Activated T-cell treated with anti-CD3 and anti-CD28 coated beads, Interleukin-2, amount 50 U/mL, for 24 hours (primary cell): ENCODE measurements at regions not wholly inside any gene's neighbourhood (a gene's known extent, or its start where the extent isn't known, plus 50 kb on each side); places are given as distances from the start of the nearest gene placed in this dataset.
"Not testable (repeated sequence)": the region's sequence is repeated elsewhere in the genome, so short reads cannot be mapped to it uniquely, and the experiment has no call there.

ENCODE experiments used
- DNase-seq: peaks from one replicate; pipeline ENCODE4 v3.0.0-alpha.2; 2020
- H3K27ac Mint-ChIP-seq: 2 replicates; pipeline ENCODE4 v1.8.0; 2020; ENCODE audit warnings: mild to moderate bottlenecking, mixed read lengths
- H3K27me3 Mint-ChIP-seq: 2 replicates; pipeline ENCODE4 v1.8.0; 2020; ENCODE audit warnings: mixed read lengths
- H3K36me3 Mint-ChIP-seq: 2 replicates; pipeline ENCODE4 v1.8.0; 2020; ENCODE audit warnings: low read depth, mixed read lengths
- H3K4me1 Mint-ChIP-seq: 2 replicates; pipeline ENCODE4 v1.8.0; 2020; ENCODE audit warnings: low read depth, mixed read lengths
- H3K4me3 Mint-ChIP-seq: 2 replicates; pipeline ENCODE4 v1.8.0; 2020; ENCODE audit warnings: mild to moderate bottlenecking, moderate library complexity, mixed read lengths
- H3K9me3 Mint-ChIP-seq: 2 replicates; pipeline ENCODE4 v1.8.0; 2020; ENCODE audit warnings: mixed read lengths

- no peaks in the 10 kb centered on the region for H3K36me3 Mint-ChIP-seq
- no peak for DNase-seq
- no peak overlapping the region for H3K27ac Mint-ChIP-seq
- no peak overlapping the region for H3K4me3 Mint-ChIP-seq
- no peaks in the 10 kb centered on the region for H3K9me3 Mint-ChIP-seq
- H3K27me3 Mint-ChIP-seq: peaks cover 4% of the 10 kb centered on the region
- peaks cover 9% of the 10 kb centered on the region for H3K4me1 Mint-ChIP-seq
Measured at GRCh38 chr10:4403638-4404252, 422.3 kb upstream of the AKR1E2 start.

GRCh38 chr10:4401080-4401479 is 424.9 kb upstream of the AKR1E2 start:
- H3K36me3 Mint-ChIP-seq, H3K4me1 Mint-ChIP-seq, H3K9me3 Mint-ChIP-seq, H3K27ac Mint-ChIP-seq, H3K4me3 Mint-ChIP-seq, DNase-seq, H3K27me3 Mint-ChIP-seq: not testable (repeated sequence)

GRCh38 chr10:4399556-4399955 is 426.5 kb upstream of the AKR1E2 start:
- no peak for DNase-seq
- Mint-ChIP-seq H3K36me3 (no peaks in the 10 kb centered on the region), H3K9me3 (no peaks in the 10 kb centered on the region), H3K27ac (no peak overlapping the region), H3K4me3 (no peak overlapping the region), H3K4me1 (no peaks in the 10 kb centered on the region), H3K27me3 (no peaks in the 10 kb centered on the region)

GRCh38 chr10:4398602-4399001 is 427.4 kb upstream of the AKR1E2 start:
- no peaks in the 10 kb centered on the region for H3K27me3 Mint-ChIP-seq
- H3K36me3 Mint-ChIP-seq: no peaks in the 10 kb centered on the region
- no peaks in the 10 kb centered on the region for H3K9me3 Mint-ChIP-seq
- H3K4me1 Mint-ChIP-seq: no peaks in the 10 kb centered on the region
- H3K4me3 Mint-ChIP-seq: no peak overlapping the region
- no peak for DNase-seq
- H3K27ac Mint-ChIP-seq: no peak overlapping the region

- Mint-ChIP-seq H3K9me3 (no peaks in the 10 kb centered on the region), H3K27ac (no peak overlapping the region), H3K36me3 (no peaks in the 10 kb centered on the region), H3K27me3 (no peaks in the 10 kb centered on the region), H3K4me3 (no peak overlapping the region), H3K4me1 (no peaks in the 10 kb centered on the region)
- DNase-seq: no peak
Measured at GRCh38 chr10:4397337-4397736, 428.7 kb upstream of the AKR1E2 start.

GRCh38 chr10:4396401-4397283 is 429.4 kb upstream of the AKR1E2 start:
- no peaks in the 10 kb centered on the region for H3K36me3 Mint-ChIP-seq
- no peak overlapping the region for H3K4me3 Mint-ChIP-seq
- no peak for DNase-seq
- H3K27ac Mint-ChIP-seq: no peak overlapping the region
- H3K4me1 Mint-ChIP-seq: no peaks in the 10 kb centered on the region
- H3K9me3 Mint-ChIP-seq: no peaks in the 10 kb centered on the region
- H3K27me3 Mint-ChIP-seq: peaks cover 2% of the 10 kb centered on the region

GRCh38 chr10:4395731-4396130 is 430.3 kb upstream of the AKR1E2 start:
- H3K27ac Mint-ChIP-seq: no peak overlapping the region
- H3K4me1 Mint-ChIP-seq: no peaks in the 10 kb centered on the region
- DNase-seq: no peak
- H3K9me3 Mint-ChIP-seq: no peaks in the 10 kb centered on the region
- H3K4me3 Mint-ChIP-seq: no peak overlapping the region
- no peaks in the 10 kb centered on the region for H3K36me3 Mint-ChIP-seq
- peaks cover 6% of the 10 kb centered on the region for H3K27me3 Mint-ChIP-seq

GRCh38 chr10:4394455-4394854 is 431.6 kb upstream of the AKR1E2 start:
- not testable (repeated sequence) for H3K4me3 Mint-ChIP-seq, H3K36me3 Mint-ChIP-seq, DNase-seq, H3K27ac Mint-ChIP-seq, H3K4me1 Mint-ChIP-seq, H3K9me3 Mint-ChIP-seq, H3K27me3 Mint-ChIP-seq

- H3K27me3 Mint-ChIP-seq: peaks cover 6% of the 10 kb centered on the region
- no peak for DNase-seq
- no peak overlapping the region for H3K27ac Mint-ChIP-seq
- H3K9me3 Mint-ChIP-seq: no peaks in the 10 kb centered on the region
- no peak overlapping the region for H3K4me3 Mint-ChIP-seq
- no peaks in the 10 kb centered on the region for H3K36me3 Mint-ChIP-seq
- H3K4me1 Mint-ChIP-seq: no peaks in the 10 kb centered on the region
Measured at GRCh38 chr10:4391683-4392082, 434.3 kb upstream of the AKR1E2 start.

- no peak for DNase-seq
- Mint-ChIP-seq H3K4me3 (no peak overlapping the region), H3K27me3 (peaks cover 10% of the 10 kb centered on the region), H3K27ac (no peak overlapping the region), H3K9me3 (no peaks in the 10 kb centered on the region), H3K36me3 (no peaks in the 10 kb centered on the region), H3K4me1 (no peaks in the 10 kb centered on the region)
Measured at GRCh38 chr10:4390219-4390618, 435.8 kb upstream of the AKR1E2 start.

GRCh38 chr10:4385231-4385870 is 440.7 kb upstream of the AKR1E2 start:
- DNase-seq: no peak
- peaks cover 16% of the 10 kb centered on the region for H3K27me3 Mint-ChIP-seq
- no peaks in the 10 kb centered on the region for H3K36me3 Mint-ChIP-seq
- H3K27ac Mint-ChIP-seq: no peak overlapping the region
- no peak overlapping the region for H3K4me3 Mint-ChIP-seq
- H3K9me3 Mint-ChIP-seq: no peaks in the 10 kb centered on the region
- H3K4me1 Mint-ChIP-seq: no peaks in the 10 kb centered on the region

- Mint-ChIP-seq H3K4me3 (no peak overlapping the region), H3K36me3 (no peaks in the 10 kb centered on the region), H3K4me1 (no peaks in the 10 kb centered on the region), H3K27me3 (peaks cover 16% of the 10 kb centered on the region), H3K27ac (no peak overlapping the region), H3K9me3 (no peaks in the 10 kb centered on the region)
- DNase-seq: no peak
Measured at GRCh38 chr10:4384245-4384644, 441.8 kb upstream of the AKR1E2 start.

GRCh38 chr10:4383651-4384098 is 442.3 kb upstream of the AKR1E2 start:
- Mint-ChIP-seq H3K36me3 (no peaks in the 10 kb centered on the region), H3K4me3 (no peak overlapping the region), H3K4me1 (no peaks in the 10 kb centered on the region), H3K27me3 (peaks cover 16% of the 10 kb centered on the region), H3K27ac (no peak overlapping the region), H3K9me3 (no peaks in the 10 kb centered on the region)
- DNase-seq: no peak

- Mint-ChIP-seq H3K27me3 (peaks cover 16% of the 10 kb centered on the region), H3K4me3 (no peak overlapping the region), H3K9me3 (no peaks in the 10 kb centered on the region), H3K27ac (no peak overlapping the region), H3K4me1 (no peaks in the 10 kb centered on the region), H3K36me3 (no peaks in the 10 kb centered on the region)
- DNase-seq: no peak
Measured at GRCh38 chr10:4382811-4383210, 443.2 kb upstream of the AKR1E2 start.

GRCh38 chr10:4373612-4374011 is 452.4 kb upstream of the AKR1E2 start:
- Mint-ChIP-seq H3K9me3 (no peaks in the 10 kb centered on the region), H3K4me3 (no peak overlapping the region), H3K27me3 (peaks cover 11% of the 10 kb centered on the region), H3K4me1 (no peaks in the 10 kb centered on the region), H3K36me3 (no peaks in the 10 kb centered on the region), H3K27ac (no peak overlapping the region)
- no peak for DNase-seq
